ENCODE measurements at regions not wholly inside any gene's neighbourhood (a gene's known extent, or its start where the extent isn't known, plus 50 kb on each side); places are given as distances from the start of the nearest gene placed in this dataset.
"Not testable (repeated sequence)": the region's sequence is repeated elsewhere in the genome, so short reads cannot be mapped to it uniquely, and the experiment has no call there.

- in situ Hi-C loops (cut with MboI; ENCODE audit: low pct_unique_long_range_greater_than_20kb, low sequenced_read_pairs, unreplicated experiment) = no loop called here
- TF ChIP-seq, protein P1, sequence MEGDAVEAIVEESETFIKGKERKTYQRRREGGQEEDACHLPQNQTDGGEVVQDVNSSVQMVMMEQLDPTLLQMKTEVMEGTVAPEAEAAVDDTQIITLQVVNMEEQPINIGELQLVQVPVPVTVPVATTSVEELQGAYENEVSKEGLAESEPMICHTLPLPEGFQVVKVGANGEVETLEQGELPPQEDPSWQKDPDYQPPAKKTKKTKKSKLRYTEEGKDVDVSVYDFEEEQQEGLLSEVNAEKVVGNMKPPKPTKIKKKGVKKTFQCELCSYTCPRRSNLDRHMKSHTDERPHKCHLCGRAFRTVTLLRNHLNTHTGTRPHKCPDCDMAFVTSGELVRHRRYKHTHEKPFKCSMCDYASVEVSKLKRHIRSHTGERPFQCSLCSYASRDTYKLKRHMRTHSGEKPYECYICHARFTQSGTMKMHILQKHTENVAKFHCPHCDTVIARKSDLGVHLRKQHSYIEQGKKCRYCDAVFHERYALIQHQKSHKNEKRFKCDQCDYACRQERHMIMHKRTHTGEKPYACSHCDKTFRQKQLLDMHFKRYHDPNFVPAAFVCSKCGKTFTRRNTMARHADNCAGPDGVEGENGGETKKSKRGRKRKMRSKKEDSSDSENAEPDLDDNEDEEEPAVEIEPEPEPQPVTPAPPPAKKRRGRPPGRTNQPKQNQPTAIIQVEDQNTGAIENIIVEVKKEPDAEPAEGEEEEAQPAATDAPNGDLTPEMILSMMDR (IDR thresholded peaks at IDR 0.05; ENCODE audit: extremely low read depth, insufficient read depth, missing control alignments) = no peak
- DNase-seq (ENCODE audit: low spot score) = no peak
Measured at GRCh38 chr4:130067419-130067818, 971.5 kb downstream of the C4orf33 start.

- in situ Hi-C loops (cut with MboI; ENCODE audit: low pct_unique_long_range_greater_than_20kb, low sequenced_read_pairs, unreplicated experiment) = no loop called here
- TF ChIP-seq, protein P1 (IDR thresholded peaks at IDR 0.05; ENCODE audit: extremely low read depth, insufficient read depth, missing control alignments) = no peak
- no peak for DNase-seq (ENCODE audit: low spot score)
Measured at GRCh38 chr4:130068072-130068471, 972.1 kb downstream of the C4orf33 start.

DNA sequence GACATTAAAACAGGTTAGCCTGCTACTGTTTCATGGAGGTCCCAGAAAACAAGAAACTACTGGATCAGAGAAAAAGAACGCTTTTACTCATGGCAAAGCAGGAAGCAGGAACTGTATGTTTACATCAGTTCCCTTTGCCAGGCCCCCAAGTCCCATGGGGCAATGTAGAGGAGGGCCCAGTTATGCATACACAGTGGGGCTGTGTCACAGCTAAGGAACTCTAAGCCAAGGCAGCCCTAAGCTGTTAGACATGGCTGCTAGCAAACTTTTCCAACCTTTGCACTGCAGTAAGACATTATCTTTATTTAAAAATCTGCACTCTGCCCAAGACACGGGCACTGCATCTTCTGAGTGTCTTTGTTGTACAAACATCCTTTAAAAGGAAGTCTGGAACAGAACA, 975.8 kb downstream of the C4orf33 start:
- in situ Hi-C loops (cut with MboI; ENCODE audit: low pct_unique_long_range_greater_than_20kb, low sequenced_read_pairs, unreplicated experiment) = no loop called here
- TF ChIP-seq, protein P1 (IDR thresholded peaks at IDR 0.05; ENCODE audit: extremely low read depth, insufficient read depth, missing control alignments) = no peak
- DNase-seq (ENCODE audit: low spot score) = no peak

DNA sequence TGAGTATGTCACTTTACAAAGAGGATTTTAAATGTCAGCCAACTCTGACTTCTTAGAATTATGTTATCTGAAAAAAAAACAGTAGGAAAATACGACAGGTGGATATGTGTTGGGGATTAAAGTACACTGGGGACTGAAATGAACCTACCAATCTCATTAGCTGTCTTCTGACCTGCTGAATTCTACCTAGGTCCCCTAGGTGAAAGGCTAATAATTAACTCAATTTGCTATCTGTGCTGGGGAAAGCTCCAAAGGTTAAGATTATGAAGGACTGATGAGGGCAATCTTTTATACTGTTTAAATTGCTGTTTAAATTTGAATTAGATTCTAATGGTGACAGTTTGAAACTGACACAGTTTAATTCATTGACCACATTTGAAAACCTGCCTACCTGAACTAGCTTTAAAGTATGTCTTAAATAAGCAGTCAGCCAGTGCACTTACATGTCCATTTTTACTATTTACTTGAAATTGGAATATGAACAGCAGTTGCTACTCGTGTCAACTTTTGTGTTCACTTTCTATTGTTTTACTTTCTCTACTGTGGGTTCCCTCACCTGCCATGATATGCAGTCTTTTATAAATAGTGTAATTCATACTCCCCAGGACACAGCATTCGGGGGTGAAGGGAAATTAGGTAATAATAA, 977.3 kb downstream of the C4orf33 start:
- in situ Hi-C loops (cut with MboI; ENCODE audit: low pct_unique_long_range_greater_than_20kb, low sequenced_read_pairs, unreplicated experiment) = no loop called here
- DNase-seq (ENCODE audit: low spot score) = no peak
- TF ChIP-seq, protein P1 (IDR thresholded peaks at IDR 0.05; ENCODE audit: extremely low read depth, insufficient read depth, missing control alignments) = no peak

- in situ Hi-C loops (cut with MboI; ENCODE audit: low pct_unique_long_range_greater_than_20kb, low sequenced_read_pairs, unreplicated experiment) = no loop called here
- DNase-seq (ENCODE audit: low spot score) = no peak
Measured at GRCh38 chr4:130074096-130074495, 978.1 kb downstream of the C4orf33 start.

DNA sequence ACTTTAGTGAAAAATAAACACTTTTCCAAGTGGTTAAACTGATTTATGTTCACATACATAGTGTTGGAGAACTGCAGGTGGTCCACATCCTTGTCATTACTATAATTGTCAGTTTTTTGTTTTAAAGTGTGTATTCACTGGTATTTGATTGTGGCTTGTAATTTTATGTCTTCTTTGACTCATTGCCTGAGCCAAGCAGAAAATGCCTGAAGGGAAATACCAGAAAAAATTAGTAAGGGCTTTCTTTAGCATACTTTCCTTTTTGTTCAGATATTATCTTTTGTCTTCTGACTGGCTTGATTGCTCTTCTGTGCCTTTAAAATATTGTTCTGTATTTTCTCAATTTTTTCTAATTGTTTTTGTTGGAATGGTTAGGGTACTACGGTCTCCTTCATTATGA, 981.3 kb downstream of the C4orf33 start:
- in situ Hi-C loops (cut with MboI; ENCODE audit: low pct_unique_long_range_greater_than_20kb, low sequenced_read_pairs, unreplicated experiment) = no loop called here
- TF ChIP-seq, protein P1 (IDR thresholded peaks at IDR 0.05; ENCODE audit: extremely low read depth, insufficient read depth, missing control alignments) = no peak
- DNase-seq (ENCODE audit: low spot score) = no peak

More at GRCh38 chr4:130074096-130074495, 978.1 kb downstream of the C4orf33 start:
- TF ChIP-seq, protein P1 (IDR thresholded peaks at IDR 0.05; ENCODE audit: extremely low read depth, insufficient read depth, missing control alignments) = no peak

DNA sequence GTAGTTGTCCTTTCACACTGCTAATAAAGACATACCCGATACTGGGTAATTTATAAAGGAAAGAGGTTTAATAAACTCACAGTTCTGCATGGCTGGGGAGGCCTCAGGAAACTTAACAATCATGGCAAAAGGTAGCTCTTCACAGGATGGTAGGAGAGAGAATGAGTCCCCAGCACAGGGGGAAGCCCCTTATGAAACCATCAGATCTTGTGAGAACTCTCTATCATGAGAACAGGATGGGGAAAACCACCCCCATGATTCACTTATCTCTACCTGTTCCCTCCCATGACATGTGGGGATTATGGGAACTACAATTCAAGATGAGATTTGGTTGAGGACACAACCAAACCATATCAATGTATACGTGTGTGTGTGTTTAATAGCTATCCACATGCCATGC, 983.1 kb downstream of the C4orf33 start:
- DNase-seq (ENCODE audit: low spot score); in situ Hi-C loops (cut with MboI; ENCODE audit: low pct_unique_long_range_greater_than_20kb, low sequenced_read_pairs, unreplicated experiment): not testable (repeated sequence)

All from GM13977 (cell line).